ENCODE measurements at regions not wholly inside any gene's neighbourhood (a gene's known extent, or its start where the extent isn't known, plus 50 kb on each side); places are given as distances from the start of the nearest gene placed in this dataset.
"Not testable (repeated sequence)": the region's sequence is repeated elsewhere in the genome, so short reads cannot be mapped to it uniquely, and the experiment has no call there.

DNA sequence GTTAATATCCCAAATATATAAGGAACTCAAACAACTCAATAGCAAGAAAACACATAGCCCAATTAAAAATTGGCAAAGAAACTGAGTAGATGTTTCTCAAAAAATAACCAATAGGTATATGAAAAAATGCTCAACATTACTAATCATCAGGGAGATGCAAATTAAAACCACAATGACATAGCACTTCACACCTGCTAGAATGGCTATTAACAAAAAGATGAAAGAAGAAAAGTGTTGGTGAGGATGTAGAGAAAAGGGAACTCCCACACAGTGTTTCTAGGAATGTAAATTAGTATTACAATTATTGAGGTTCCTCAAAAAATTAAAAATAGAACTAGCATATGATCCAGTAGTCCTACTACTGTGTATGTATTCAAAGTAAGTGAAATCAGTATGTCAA, 1212.8 kb downstream of the DIAPH3 start:
- H3K27ac ChIP-seq (ENCODE audit: low read depth, low read length) = no peak overlapping the region

DNA sequence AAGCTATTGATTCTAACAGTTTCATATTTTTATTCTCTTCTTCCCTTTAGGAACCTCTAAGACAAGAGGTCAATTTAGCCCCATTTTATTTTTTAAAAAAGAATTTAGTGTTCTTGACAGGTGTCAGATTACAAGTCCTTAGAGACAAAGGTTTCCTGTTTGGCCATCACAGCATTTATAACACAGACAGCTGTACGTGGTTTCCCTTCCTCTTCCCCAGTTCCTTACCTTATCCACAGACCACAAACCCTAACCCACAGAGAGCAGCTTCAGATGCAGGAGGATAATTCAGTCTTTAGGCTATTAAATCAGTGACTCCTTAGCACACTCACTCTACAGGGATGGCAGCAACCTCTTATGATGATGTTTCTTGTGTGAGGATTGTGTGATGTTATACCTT, 1210.1 kb downstream of the DIAPH3 start:
- H3K4me1 ChIP-seq (ENCODE audit: insufficient read depth, low read length) = no peaks in the 10 kb centered on the region
- no peaks in the 10 kb centered on the region for H3K27me3 ChIP-seq (ENCODE audit: insufficient read depth, low read length)
- H3K4me3 ChIP-seq (ENCODE audit: low read length) = no peak overlapping the region
- H3K36me3 ChIP-seq (ENCODE audit: insufficient read depth, low read length) = no peaks in the 10 kb centered on the region
- no peak overlapping the region for H3K27ac ChIP-seq (ENCODE audit: low read depth, low read length)
- peaks cover 28% of the 10 kb centered on the region for H3K9me3 ChIP-seq (ENCODE audit: insufficient read depth, low read depth, low read length)
- 92% methylated on average over 1 of the region's 1 CpG for WGBS
- no peak overlapping the region for H3K9ac ChIP-seq (ENCODE audit: low read depth, low read length)

More for the DNA sequence above, 1212.8 kb downstream of the DIAPH3 start:
- H3K36me3 ChIP-seq (ENCODE audit: insufficient read depth, low read length) = no peaks in the 10 kb centered on the region
- peaks cover 31% of the 10 kb centered on the region for H3K9me3 ChIP-seq (ENCODE audit: insufficient read depth, low read depth, low read length)
- H3K9ac ChIP-seq (ENCODE audit: low read depth, low read length) = no peak overlapping the region
- no peaks in the 10 kb centered on the region for H3K27me3 ChIP-seq (ENCODE audit: insufficient read depth, low read length)
- no peaks in the 10 kb centered on the region for H3K4me1 ChIP-seq (ENCODE audit: insufficient read depth, low read length)
- no peak overlapping the region for H3K4me3 ChIP-seq (ENCODE audit: low read length)

DNA sequence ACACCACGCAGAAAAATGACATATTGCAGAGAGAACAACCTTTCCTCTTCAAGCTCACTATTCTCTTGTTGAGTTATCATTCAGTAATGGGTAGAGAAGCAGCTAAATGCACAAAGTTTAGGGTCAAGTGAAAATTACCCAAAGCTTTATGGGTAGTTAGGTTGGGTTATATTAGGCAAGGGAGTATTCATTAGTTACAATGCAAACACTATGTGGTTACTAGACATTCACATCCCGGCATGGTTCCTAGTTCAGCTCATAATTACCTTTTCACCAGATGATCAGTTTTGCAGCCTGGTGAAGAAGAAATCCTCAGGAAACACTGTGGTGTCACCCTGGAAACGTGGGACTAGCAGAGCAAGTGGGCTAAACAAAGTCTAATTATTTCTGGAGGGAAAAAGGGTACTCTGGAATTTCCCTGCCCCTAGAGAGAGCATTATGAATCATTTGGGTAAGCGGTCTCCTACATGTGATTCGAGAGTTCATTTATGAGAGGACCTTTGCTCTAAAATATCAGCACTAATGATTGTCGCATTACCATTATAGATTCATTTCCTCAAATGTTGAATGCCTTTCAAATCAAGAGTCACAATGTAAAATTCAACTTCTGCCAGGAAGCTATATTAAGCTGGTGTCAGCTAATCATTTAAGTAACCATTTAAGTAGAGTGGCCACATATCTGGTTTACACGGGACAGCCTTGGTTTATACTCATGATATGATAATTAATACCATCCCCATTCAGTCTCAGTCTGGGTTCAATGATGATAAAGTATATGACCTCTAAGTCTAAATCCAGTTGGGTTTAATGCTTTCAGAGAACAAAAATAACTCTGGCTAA, 1208.0 kb downstream of the DIAPH3 start:
- H3K9me3 ChIP-seq (ENCODE audit: insufficient read depth, low read depth, low read length) = peaks cover 7% of the 10 kb centered on the region
- WGBS = 94% methylated on average over 5 of the region's 7 CpGs
- H3K4me1 ChIP-seq (ENCODE audit: insufficient read depth, low read length) = no peaks in the 10 kb centered on the region
- no peaks in the 10 kb centered on the region for H3K36me3 ChIP-seq (ENCODE audit: insufficient read depth, low read length)
- H3K4me3 ChIP-seq (ENCODE audit: low read length) = no peak overlapping the region
- no peaks in the 10 kb centered on the region for H3K27me3 ChIP-seq (ENCODE audit: insufficient read depth, low read length)
- no peak overlapping the region for H3K27ac ChIP-seq (ENCODE audit: low read depth, low read length)
- no peak overlapping the region for H3K9ac ChIP-seq (ENCODE audit: low read depth, low read length)

DNA sequence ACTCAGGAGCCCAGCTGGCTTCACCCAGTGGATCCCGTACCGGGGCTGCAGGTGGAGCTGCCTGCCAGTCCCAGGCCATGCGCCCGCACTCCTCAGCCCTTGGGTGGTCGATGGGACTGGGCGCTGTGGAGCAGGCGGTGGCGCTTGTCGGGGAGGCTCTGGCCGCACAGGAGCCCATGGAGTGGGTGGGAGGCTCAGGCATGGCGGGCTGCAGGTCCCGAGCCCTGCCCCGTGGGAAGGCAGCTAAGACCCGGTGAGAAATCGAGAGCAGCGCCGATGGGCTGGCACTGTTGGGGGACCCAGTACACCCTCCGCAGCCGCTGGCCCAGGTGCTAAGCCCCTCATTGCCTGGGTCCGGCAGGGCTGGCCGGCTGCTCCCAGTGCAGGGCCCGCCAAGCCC, 1205.6 kb downstream of the DIAPH3 start:
- not testable (repeated sequence) for H3K36me3 ChIP-seq (ENCODE audit: insufficient read depth, low read length); H3K4me1 ChIP-seq (ENCODE audit: insufficient read depth, low read length); H3K27ac ChIP-seq (ENCODE audit: low read depth, low read length); H3K9ac ChIP-seq (ENCODE audit: low read depth, low read length); H3K9me3 ChIP-seq (ENCODE audit: insufficient read depth, low read depth, low read length); H3K27me3 ChIP-seq (ENCODE audit: insufficient read depth, low read length); H3K4me3 ChIP-seq (ENCODE audit: low read length)
- 97% methylated on average over 22 of the region's 22 CpGs for WGBS

DNA sequence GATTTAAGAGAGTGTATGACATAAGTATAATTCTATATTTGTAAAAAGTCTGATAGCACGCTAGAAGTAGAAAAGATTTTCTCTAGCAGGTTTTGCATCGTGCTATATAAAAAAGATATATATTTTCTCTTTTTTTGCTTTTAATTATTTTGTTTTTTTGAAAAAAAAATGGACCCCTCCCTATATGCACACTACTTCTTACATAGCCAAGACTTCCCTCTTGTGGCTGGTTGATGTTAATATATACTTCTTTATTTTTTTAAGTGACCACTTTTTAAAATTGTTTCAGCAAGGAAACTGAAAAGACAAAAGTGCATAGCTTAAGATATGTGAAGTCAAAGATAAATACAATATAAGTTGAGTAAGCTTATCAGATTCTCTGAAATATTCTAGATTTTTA, 1202.8 kb downstream of the DIAPH3 start:
- Histone ChIP-seq H3K36me3 (ENCODE audit: insufficient read depth, low read length) (no peaks in the 10 kb centered on the region), H3K4me1 (ENCODE audit: insufficient read depth, low read length) (no peaks in the 10 kb centered on the region), H3K27me3 (ENCODE audit: insufficient read depth, low read length) (no peaks in the 10 kb centered on the region), H3K9me3 (ENCODE audit: insufficient read depth, low read depth, low read length) (no peaks in the 10 kb centered on the region), H3K9ac (ENCODE audit: low read depth, low read length) (no peak overlapping the region), H3K4me3 (ENCODE audit: low read length) (no peak overlapping the region), H3K27ac (ENCODE audit: low read depth, low read length) (no peak overlapping the region)
- no CpG with 5 or more reads among the region's 2 CpGs for WGBS

DNA sequence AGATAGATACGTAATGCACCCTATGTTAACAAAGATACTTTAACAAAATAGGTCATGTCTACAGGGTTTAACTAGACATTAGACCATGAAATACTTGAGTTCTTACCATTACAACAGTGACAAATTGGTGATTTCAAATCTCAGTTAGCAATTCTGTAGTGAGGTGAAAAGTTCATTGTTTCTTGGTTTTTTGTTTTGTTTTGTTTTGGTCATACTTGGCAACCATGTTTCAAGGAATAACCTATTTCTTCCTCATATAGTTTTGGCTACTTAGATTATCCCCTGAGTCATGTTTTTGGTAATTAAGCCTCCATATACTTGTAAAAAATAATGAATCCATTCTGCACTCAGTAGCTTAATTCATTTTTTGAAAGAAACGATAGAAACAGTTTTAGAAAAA, 1200.4 kb downstream of the DIAPH3 start:
- Histone ChIP-seq H3K4me3 (ENCODE audit: low read length) (no peak overlapping the region), H3K4me1 (ENCODE audit: insufficient read depth, low read length) (no peaks in the 10 kb centered on the region), H3K27ac (ENCODE audit: low read depth, low read length) (no peak overlapping the region), H3K27me3 (ENCODE audit: insufficient read depth, low read length) (no peaks in the 10 kb centered on the region), H3K9ac (ENCODE audit: low read depth, low read length) (no peak overlapping the region), H3K36me3 (ENCODE audit: insufficient read depth, low read length) (no peaks in the 10 kb centered on the region), H3K9me3 (ENCODE audit: insufficient read depth, low read depth, low read length) (peaks cover under 1% of the 10 kb centered on the region; the same call in 1 of the 2 replicates)
- 90% methylated on average over 2 of the region's 2 CpGs for WGBS

DNA sequence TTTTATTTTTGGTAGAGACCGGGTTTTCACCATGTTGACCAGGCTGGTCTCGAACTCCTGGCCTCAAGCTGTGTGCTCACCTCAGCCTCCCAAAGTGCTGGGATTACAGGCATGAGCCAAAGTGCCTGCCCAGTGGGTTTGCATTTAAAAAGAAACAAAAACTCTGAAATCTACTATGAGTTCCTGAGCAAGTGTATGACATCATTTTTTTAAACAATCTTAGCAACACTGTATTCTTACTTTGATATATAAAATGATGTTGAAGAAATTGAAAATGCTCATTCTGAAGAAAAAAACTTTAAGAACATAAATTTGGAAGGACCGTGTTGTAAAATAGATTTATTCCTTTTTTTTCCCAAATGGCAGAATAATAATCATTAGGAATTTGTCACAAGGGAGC, 1199.7 kb downstream of the DIAPH3 start:
- H3K4me3 ChIP-seq (ENCODE audit: low read length) = no peak overlapping the region
- no peaks in the 10 kb centered on the region for H3K4me1 ChIP-seq (ENCODE audit: insufficient read depth, low read length)
- no peak overlapping the region for H3K9ac ChIP-seq (ENCODE audit: low read depth, low read length)
- H3K27ac ChIP-seq (ENCODE audit: low read depth, low read length) = no peak overlapping the region
- H3K27me3 ChIP-seq (ENCODE audit: insufficient read depth, low read length) = no peaks in the 10 kb centered on the region
- H3K9me3 ChIP-seq (ENCODE audit: insufficient read depth, low read depth, low read length) = peaks cover 6% of the 10 kb centered on the region; the same call in 1 of the 2 replicates
- 95% methylated on average over 2 of the region's 3 CpGs for WGBS
- no peaks in the 10 kb centered on the region for H3K36me3 ChIP-seq (ENCODE audit: insufficient read depth, low read length)

DNA sequence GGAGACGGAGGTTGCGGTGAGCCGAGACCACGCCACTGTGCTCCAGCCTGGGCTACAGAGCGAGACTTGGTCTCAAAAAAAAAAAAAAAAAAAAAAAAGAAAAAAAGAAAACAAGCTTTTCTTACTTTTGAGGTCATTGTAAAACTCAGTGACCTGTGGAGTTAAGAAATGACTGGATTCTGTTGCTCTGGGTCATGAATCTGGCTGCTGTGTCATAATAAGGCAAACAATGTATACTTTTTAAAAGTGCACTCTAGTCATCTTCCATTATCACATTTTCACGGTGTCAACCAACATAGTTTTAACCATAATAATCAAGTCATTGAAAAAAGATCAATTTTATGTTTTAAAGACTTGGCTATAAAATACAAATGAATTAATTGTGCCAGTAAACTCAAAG, 1186.6 kb downstream of the DIAPH3 start:
- H3K27me3 ChIP-seq (ENCODE audit: insufficient read depth, low read length) = no peaks in the 10 kb centered on the region
- no peak overlapping the region for H3K27ac ChIP-seq (ENCODE audit: low read depth, low read length)
- H3K9me3 ChIP-seq (ENCODE audit: insufficient read depth, low read depth, low read length) = no peaks in the 10 kb centered on the region
- no peaks in the 10 kb centered on the region for H3K36me3 ChIP-seq (ENCODE audit: insufficient read depth, low read length)
- H3K9ac ChIP-seq (ENCODE audit: low read depth, low read length) = no peak overlapping the region
- WGBS = 98% methylated on average over 6 of the region's 6 CpGs
- H3K4me1 ChIP-seq (ENCODE audit: insufficient read depth, low read length) = peaks cover 6% of the 10 kb centered on the region
- H3K4me3 ChIP-seq (ENCODE audit: low read length) = no peak overlapping the region

DNA sequence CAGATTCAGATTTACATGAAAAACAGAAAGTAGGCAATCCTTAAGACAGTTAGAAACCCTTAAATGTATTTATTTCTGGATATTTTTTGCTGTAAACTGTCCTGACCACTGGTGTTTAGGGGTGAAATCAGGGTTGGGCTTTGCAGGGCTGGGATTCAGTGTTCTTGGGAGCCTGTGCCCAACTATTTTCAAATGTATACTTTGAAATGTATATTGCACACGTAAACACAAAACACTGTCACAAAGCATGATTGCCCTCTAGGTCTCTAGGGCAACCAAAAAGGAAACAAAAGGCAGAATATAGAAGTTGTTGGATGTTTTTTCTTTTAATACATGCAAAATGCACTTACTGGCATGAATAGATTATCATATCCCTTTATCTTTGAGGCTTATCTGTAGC, 1185.4 kb downstream of the DIAPH3 start:
- no peaks in the 10 kb centered on the region; the same call in 1 of the 2 replicates for H3K4me1 ChIP-seq (ENCODE audit: insufficient read depth, low read length)
- H3K4me3 ChIP-seq (ENCODE audit: low read length) = no peak overlapping the region
- H3K9me3 ChIP-seq (ENCODE audit: insufficient read depth, low read depth, low read length) = no peaks in the 10 kb centered on the region
- WGBS = no CpG with 5 or more reads among the region's 1 CpG
- H3K36me3 ChIP-seq (ENCODE audit: insufficient read depth, low read length) = no peaks in the 10 kb centered on the region
- H3K27me3 ChIP-seq (ENCODE audit: insufficient read depth, low read length) = no peaks in the 10 kb centered on the region
- H3K27ac ChIP-seq (ENCODE audit: low read depth, low read length) = no peak overlapping the region
- no peak overlapping the region for H3K9ac ChIP-seq (ENCODE audit: low read depth, low read length)

DNA sequence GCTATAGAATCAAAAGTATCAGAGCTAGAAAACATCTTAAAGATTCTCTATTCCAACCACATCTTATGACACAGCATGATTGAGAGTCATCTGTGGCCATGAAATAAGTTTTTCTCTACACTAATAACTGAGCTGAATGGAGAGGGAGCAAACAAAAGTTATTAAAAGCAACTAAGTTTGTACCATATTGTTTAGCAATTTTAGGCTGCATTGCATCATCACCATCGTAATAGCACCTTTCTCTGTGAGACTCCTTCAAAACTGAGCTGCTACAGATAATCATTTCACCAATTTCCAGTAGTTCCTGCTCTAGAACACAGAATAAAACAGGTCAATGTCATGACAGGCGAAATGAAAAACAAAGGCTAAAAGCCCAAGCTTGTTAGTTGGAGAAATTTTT, 1183.9 kb downstream of the DIAPH3 start:
- WGBS = 95% methylated on average over 1 of the region's 2 CpGs
- H3K27me3 ChIP-seq (ENCODE audit: insufficient read depth, low read length) = no peaks in the 10 kb centered on the region

DNA sequence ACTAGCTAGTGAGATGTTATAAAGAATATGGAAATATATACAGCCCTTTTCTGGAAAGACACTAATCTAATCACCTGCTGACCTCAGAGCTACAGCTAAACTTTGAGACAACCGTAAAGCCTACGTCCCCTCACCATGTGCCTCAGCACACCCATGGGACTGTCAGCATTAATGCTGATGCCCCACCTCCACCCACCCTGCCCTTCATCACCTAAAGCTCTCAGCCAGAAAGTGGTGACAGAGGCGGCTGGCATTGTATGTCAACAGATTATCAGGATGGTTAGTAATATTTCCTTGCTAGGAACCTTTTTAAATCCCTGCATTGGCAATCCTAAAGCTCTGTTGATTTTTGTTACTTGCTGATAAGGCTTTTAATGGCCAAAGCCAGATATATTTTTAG, 1177.9 kb downstream of the DIAPH3 start:
- Histone ChIP-seq H3K27ac (ENCODE audit: low read depth, low read length) (no peak overlapping the region), H3K9me3 (ENCODE audit: insufficient read depth, low read depth, low read length) (no peaks in the 10 kb centered on the region), H3K27me3 (ENCODE audit: insufficient read depth, low read length) (no peaks in the 10 kb centered on the region), H3K9ac (ENCODE audit: low read depth, low read length) (no peak overlapping the region), H3K4me1 (ENCODE audit: insufficient read depth, low read length) (no peaks in the 10 kb centered on the region), H3K36me3 (ENCODE audit: insufficient read depth, low read length) (no peaks in the 10 kb centered on the region), H3K4me3 (ENCODE audit: low read length) (no peak overlapping the region)
- 97% methylated on average over 3 of the region's 3 CpGs for WGBS

More for the DNA sequence above, 1183.9 kb downstream of the DIAPH3 start:
- Histone ChIP-seq H3K4me1 (ENCODE audit: insufficient read depth, low read length) (no peaks in the 10 kb centered on the region; the same call in 1 of the 2 replicates), H3K4me3 (ENCODE audit: low read length) (no peak overlapping the region), H3K36me3 (ENCODE audit: insufficient read depth, low read length) (no peaks in the 10 kb centered on the region), H3K9ac (ENCODE audit: low read depth, low read length) (no peak overlapping the region), H3K27ac (ENCODE audit: low read depth, low read length) (no peak overlapping the region), H3K9me3 (ENCODE audit: insufficient read depth, low read depth, low read length) (no peaks in the 10 kb centered on the region)

DNA sequence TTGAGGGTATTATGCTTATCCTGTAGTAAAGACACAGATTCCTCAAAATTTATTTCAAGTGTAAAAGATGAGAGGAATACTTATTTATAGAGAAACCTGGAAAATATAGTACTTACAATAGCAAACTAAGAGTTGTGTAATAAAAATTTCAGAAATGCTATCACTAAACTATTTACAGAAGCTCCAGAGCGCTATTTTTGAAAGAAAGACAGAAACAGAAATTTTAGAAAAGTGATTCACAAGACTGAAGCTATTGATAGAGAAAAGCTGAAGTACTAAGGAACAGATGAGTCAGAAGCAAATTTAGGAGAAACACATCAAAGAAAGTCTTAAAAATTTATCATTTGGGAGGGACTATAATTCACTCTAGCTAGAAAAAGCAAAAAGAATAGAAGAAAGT, 1174.2 kb downstream of the DIAPH3 start:
- Histone ChIP-seq H3K9ac (ENCODE audit: low read depth, low read length) (no peak overlapping the region), H3K4me1 (ENCODE audit: insufficient read depth, low read length) (no peaks in the 10 kb centered on the region), H3K27ac (ENCODE audit: low read depth, low read length) (no peak overlapping the region), H3K4me3 (ENCODE audit: low read length) (no peak overlapping the region), H3K9me3 (ENCODE audit: insufficient read depth, low read depth, low read length) (no peaks in the 10 kb centered on the region), H3K36me3 (ENCODE audit: insufficient read depth, low read length) (no peaks in the 10 kb centered on the region), H3K27me3 (ENCODE audit: insufficient read depth, low read length) (no peaks in the 10 kb centered on the region)
- 100% methylated on average over 1 of the region's 1 CpG for WGBS
